Fibroblast of the aortic adventitia (primary cell): ENCODE measurements at regions not wholly inside any gene's neighbourhood (a gene's known extent, or its start where the extent isn't known, plus 50 kb on each side); places are given as distances from the start of the nearest gene placed in this dataset.

Experiments
- DNase-seq: peaks from one replicate; pipeline ENCODE4 v3.0.0-alpha.2; 2010; ENCODE audit warnings: low read depth
- H3K4me3 ChIP-seq: 2 replicates; pipeline ENCODE4 v1.5.1; 2011; ENCODE audit warnings: low read depth, mild to moderate bottlenecking, control low read depth, low read length, moderate library complexity
- CTCF ChIP-seq: IDR thresholded peaks from 2 replicates; pipeline ENCODE4 v1.5.1; 2011; ENCODE audit warnings: mild to moderate bottlenecking, low read length, control low read depth, inconsistent platforms; ENCODE audit not compliant: insufficient read depth

DNA sequence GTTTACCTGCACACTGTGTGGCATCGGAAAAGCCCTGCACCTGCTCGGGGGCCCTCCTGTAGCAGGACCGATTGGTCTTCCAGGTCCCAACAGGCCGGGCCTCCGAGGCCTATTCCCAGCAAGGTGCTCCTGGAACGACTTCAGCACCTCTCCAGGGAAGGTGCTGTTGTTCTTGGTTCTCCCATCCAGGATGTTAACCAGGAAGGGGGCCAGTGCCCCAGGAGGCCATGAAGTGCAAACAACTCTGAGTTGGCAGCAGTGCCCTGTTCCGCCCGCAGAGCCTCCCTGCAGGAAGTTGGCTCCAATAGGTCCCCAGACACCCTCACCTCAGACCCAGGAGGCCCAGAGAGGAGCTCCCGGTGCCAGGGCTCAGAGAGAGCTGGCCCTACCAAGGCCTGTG lies 64.0 kb upstream of the DUSP5 start:
- TF ChIP-seq CTCF, result no peak
- H3K4me3 ChIP-seq, result no peak overlapping the region
- no peak for DNase-seq

DNA sequence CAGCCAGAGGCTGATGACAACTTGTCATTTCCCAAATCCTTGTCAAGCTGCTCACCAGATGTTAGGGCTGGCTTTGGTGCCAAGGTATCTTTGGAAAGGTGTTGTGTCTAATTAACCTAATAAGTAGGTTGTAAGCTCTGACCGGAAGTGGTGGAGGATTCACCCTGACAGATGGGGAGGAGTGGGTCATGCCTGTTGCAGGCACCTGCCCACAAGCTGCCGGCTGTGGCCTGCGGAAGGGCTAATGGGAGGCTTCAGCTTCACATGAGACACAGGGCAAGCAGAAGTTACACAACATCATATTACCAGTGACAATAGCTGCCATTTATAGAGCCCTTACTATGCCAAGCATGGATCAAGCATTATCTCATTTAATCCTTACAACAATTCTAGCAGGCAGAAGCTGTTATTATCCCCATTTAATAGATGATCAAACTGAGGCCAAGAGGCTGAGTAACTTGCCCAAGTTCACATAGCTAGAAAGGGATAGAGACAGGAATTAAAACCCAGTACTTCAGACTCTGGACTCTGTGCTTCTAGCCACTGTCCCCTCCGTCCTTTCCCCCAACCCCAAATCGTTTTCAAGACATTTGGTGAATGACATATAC lies 63.1 kb upstream of the DUSP5 start:
- DNase-seq, result no peak
- no peak for TF ChIP-seq CTCF

GRCh38 chr10:110436554-110437350 lies 61.0 kb upstream of the DUSP5 start:
- no peak overlapping the region for H3K4me3 ChIP-seq
- no peak for DNase-seq
- no peak for TF ChIP-seq CTCF

More for the DNA sequence above, 63.1 kb upstream of the DUSP5 start:
- no peak overlapping the region for H3K4me3 ChIP-seq

- no peak for DNase-seq
- no peak overlapping the region for H3K4me3 ChIP-seq
- no peak for TF ChIP-seq CTCF
These were observed 60.4 kb upstream of the DUSP5 start for GRCh38 chr10:110437351-110437605.

GRCh38 chr10:110437761-110438341 lies 59.9 kb upstream of the DUSP5 start:
- H3K4me3 ChIP-seq, result no peak overlapping the region
- no peak for TF ChIP-seq CTCF
- no peak for DNase-seq

DNA sequence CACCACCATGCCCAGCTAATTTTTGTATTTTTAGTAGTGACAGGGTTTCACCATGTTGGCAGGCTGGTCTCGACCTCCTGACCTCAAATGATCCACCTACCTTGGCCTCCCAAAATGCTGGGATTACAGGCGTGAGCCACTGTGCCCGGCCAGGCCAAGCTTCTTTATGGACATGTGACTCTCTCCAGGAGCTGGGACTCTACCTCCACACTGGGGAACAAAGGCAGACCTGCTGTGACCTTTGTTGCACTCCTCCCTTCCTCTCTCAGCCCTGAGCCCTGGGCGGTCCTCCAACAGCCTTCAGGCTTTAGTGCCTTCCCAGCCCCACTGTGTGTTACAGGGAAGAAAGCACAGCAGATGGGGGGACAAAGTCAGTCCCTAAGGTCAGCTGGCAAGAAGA lies 55.0 kb upstream of the DUSP5 start:
- TF ChIP-seq CTCF, result no peak
- no peak for DNase-seq
- no peak overlapping the region for H3K4me3 ChIP-seq
